ENCODE measurements at regions not wholly inside any gene's neighbourhood (a gene's known extent, or its start where the extent isn't known, plus 50 kb on each side); places are given as distances from the start of the nearest gene placed in this dataset.

DNA sequence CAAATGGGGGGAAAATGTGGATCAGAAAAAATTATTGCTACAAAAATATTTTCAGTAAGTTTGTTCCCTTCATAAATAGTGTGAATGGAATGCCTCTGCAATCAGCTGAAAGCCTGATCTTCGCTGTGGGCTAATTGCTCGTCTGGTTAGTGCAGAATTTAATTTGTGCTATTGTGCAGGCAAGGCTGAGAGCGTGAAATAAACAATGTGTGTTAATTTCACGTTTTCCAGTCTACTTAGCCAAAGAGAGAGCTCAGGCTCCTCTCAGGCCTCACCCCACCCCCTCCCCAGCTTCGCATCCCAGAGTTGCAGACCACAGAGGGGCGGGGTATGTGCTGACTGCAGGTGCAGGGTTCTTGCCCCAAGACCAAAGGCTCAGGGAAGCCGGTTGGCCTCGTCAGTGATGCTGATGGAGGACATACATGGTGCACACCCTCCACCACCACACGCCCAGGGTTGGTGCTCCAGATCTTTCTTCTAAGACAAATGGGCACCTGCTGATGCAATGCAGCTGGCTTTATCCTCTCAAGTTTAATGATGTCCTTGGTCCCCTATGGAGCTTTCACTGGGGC is 302.6 kb upstream of the SLC14A2 start:
- DNase-seq (ENCODE audit: low spot score), result no peak

DNA sequence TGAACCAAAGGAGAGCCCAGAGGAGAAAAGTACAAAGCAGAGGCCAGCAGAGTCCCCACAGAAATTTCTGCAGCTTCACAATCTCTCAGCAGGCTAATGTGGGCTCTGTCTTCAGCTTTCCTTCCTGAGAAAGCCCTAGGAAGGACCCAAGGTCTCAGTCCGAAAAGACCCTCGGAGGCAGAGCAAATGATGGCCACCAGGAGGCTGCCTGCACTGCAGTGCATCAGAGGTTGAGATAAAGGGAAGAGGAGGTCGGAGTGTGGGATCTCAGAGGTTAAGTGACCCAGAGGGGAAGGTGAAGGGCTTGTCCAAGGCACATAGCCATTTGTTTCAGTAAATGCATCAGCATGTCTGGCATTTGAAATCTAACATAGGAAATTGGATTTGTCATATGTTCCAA is 299.1 kb upstream of the SLC14A2 start:
- no peak for DNase-seq (ENCODE audit: low spot score)

DNA sequence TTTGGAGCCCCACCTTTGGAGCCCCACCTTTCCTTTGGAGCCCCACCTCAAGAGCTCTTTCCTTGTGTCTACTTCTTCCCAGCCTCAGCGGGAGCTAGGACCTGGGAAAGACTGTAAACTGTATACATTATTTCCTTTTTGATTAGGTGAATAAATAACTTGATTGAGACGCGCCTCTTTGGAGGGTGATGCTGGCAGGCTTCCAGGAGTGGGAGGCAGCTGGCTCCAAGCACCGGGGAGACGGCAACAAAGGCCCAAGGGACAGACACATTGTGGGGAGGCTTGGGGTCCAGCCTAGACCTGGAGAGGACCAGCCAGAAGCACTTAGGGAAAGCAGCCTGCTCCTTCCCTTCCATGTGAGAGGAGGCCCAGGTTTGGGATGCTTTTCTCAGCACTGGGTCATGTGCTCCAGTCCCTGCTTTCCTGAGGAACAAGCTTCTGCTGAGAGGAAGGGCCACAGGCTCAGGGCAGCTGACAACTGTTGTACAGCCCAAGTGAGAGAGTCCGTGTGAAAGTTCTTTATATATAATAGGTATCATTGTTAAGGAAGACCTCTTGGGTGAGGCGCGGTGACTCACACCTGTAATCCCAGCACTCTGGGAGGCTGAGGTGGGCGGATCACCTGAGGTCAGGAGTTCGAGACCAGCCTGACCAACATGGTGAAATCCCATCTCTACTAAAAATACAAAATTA is 297.2 kb upstream of the SLC14A2 start:
- no peak for DNase-seq (ENCODE audit: low spot score)

DNA sequence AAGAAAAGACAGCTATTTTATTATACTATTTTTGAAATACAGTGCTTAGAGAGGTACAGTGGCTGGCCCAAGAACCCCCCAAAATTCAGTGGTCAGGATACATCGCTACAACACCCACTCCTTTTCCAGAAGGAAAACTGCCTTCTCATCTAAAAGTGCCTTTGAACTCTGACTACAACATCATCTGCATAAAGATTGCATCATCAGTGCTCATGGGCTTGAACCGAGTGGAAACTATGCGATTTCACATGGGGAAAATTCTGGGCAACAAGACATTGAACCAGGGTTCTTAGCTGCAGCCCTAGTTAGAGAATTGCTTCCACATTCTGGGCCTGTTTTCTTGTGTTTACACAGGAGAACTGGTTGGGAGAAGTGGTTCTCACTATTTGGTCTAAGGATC is 294.6 kb upstream of the SLC14A2 start:
- no peak for DNase-seq (ENCODE audit: low spot score)

DNA sequence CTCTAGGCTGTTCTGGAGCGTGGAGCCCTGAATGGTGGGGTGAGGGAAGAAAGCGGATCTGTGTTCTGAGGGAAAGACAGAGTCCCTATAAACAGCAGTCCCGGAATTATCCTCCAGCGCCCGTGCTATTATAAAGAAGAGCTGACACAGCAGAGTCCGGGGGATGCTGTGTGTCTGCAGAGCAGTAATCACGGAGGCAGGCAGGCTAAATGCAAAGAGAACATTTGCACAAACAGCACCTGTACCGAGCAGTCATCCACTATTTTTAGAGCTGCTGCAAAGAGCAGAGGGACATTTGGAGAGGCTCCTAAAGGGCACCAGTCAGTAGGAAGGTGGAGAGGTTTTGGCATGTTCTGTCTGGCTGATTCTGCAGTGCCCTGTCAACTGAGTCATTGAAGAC is 293.8 kb upstream of the SLC14A2 start:
- peak; percentile 18 for DNase-seq (ENCODE audit: low spot score)

DNA sequence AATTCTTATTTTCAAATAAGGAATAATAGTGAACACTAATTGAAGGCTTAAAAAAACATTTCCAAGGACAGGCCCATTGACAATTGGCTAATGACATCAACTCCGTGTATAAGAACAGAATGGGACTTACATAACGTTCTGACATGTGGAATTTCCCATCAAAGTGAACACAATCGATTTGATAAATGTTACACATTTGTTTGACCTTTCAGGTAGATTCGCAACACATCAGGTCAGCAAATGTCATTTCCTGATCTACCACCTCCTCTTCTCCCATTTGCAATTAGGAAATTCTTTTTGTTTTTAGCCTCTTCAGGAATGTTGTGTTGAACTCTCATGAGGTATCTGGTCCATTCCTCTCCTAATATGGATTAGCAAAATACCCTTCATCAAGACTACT is 292.9 kb upstream of the SLC14A2 start:
- DNase-seq (ENCODE audit: low spot score), result no peak

DNA sequence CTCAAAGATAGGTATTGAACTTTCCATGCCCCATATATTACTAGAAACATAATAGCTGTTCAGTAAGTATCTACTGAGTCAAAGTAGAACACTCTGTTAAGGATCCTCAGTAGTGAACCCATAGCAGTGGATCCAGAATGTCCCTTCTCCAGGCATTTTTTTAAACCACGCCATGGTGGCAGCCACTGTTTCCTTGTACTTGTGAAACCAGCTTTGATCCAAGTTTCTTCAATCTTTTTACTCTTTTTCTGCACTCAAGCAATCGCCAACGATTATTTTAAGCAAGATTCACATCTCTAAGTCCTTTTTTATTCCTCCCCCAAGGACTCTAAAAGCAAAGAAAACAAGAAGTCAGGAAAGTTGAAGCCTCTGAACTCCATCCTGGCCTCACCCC is 291.2 kb upstream of the SLC14A2 start:
- DNase-seq (ENCODE audit: low spot score), result no peak

DNA sequence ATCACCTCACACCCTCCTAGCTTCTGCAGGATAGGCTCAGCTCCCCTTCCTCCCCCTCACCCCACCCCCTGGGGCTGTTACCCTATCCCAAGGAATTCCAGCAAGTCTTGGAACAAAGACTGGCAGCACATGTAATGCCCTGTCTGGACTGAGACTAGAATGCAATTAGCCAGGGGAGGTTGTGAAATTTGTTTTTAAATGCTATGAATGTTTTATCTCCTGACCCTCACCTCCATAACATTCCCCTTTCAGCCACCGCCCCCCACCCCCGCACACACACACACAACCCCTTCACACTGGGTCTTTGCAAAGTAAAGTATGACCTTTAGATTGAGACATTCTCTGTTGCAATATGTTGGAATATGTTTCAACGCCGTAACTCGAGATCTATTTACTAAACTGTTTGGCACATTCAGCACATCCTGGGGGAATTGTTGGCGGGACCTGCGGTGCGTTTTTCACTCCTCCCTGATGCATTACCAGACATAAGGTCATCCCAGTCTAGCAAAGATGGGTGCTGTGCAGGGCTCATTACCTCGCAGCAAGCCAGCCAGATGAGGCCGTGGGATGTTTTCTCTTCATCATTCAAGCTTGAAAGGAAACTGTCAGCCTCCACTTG is 290.7 kb upstream of the SLC14A2 start:
- no peak for DNase-seq (ENCODE audit: low spot score)

DNA sequence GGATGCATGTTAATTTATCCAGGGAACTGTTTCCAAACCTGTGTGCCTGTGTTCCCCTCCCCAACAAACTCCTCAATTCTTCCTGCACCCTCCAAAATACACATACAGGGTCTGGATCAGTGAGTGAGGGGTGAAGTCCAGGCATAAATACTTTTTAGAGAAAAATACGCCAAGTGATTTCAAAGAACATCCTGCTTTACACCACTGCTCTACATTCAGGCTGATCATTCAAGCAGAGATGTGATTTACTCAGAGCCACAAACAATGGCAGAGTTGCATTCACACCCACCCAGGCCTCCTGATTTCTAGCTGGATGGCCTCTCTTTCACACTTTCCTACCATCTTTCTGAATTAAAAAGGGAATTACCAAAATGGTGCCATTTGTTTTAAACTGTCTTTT is 289.5 kb upstream of the SLC14A2 start:
- DNase-seq (ENCODE audit: low spot score), result no peak

DNA sequence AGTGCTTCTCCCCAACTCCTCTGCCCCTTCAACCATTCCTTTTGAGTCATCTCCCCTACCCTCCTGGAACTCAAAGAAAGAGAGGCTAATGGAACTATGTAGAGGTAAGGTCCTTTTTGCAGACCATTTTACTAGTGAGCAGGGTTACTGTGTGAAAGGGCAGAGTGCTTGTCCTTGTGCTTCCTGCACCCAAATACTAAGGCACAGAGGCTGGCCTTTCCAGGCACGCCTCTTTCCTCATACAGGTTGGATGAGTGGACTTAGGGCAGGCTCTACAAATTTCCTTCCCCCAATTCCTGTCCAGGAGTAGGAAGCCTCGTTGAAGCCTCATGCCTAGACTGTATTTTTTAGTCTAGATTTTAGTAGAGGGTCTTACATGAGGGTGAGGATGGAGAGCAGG is 288.8 kb upstream of the SLC14A2 start:
- DNase-seq (ENCODE audit: low spot score), result no peak

DNA sequence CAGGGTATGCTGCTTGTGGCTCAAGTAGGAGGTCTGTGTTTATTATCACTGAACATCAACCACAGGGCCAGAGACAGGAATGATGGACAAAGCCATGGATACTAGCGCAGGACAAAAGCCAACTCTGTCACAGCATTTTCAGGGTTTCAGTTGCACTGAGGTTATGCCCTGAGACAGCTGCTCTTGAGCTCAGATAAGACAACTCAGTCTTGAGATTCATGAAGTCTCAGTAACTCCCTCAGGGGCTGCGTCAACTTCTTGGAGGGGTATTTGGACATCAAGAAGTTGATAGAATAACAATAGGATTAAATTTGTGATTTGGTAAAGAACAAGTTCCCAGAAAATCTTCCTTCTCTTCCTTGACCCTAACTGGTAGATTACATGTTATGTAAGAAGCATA is 287.0 kb upstream of the SLC14A2 start:
- DNase-seq (ENCODE audit: low spot score), result no peak

DNA sequence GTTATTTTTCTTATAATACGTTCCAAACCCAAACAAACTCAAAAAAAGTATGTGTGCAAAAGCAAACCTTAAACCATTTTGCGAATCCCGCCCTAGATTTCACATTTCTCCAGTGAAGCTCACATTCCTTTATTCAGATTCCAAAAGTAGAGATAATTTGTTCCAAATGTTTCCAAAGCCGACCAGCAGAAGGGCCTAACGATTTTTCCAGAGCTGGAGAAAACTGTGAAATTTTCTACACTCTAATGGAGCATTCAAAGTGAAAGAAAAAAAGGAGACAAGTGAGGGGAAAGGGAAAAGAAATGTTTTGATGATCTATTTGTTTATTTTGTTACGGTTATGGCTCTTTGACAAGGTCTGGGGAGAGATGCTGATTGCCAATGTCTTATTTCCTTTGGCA is 286.5 kb upstream of the SLC14A2 start:
- no peak for DNase-seq (ENCODE audit: low spot score)

DNA sequence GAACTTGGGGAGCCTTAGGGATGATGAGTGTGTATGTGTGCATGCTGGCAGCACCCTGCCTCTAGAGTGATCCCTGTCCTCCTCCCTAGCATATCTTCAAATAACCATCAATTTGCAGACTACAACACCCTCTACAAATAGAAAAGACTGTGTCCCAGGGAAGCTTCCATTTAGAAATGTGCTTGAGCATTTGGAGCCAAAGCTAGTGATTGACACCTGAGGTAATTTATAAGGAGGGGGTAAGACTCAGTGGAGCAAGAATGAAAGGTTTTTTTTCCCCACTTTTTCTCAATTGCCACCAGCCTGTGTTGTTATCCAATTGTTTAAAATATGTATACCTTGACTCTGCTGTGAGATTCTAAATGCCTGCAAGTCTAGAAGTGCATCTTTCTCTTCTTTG is 286.0 kb upstream of the SLC14A2 start:
- DNase-seq (ENCODE audit: low spot score), result no peak

DNA sequence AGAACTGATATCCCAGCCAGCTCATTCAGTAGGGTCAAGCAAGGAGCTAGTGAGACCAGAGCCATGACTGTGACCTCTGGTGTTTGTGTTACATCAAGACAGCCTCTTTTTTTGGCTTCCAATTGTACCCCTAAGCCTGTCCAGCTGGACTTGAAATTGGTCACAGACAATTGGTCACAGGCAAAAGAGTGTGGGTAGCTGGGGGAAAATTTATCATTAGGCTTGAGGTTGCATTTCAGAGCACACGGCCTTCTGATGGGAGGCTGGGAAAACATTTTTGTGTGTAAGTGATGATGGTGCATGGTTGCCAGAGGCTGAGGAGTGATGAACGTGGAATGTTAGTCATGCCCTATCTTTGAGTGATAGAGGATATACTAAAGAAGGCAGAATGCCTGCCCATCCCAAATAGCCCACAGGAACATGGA is 285.1 kb upstream of the SLC14A2 start:
- DNase-seq (ENCODE audit: low spot score), result no peak

DNA sequence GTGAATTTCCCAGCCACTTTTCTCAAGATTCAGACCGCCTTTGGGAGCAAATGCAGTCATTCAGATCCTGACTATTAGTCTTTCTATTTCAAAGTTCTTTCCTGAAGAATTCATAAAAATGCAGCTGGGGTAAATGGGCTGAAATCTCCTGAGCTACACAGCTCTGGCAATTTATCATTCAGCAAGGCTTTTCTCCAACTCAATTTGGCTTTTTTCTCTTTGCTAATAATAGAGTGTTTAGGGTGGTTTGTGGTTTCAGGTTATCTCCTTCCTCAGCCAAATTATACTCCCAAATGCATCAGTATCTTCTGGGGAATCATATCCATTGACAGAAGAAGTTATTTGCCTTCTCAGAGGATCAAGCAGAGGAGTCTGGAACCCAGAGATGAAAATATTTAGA is 282.4 kb upstream of the SLC14A2 start:
- no peak for DNase-seq (ENCODE audit: low spot score)

DNA sequence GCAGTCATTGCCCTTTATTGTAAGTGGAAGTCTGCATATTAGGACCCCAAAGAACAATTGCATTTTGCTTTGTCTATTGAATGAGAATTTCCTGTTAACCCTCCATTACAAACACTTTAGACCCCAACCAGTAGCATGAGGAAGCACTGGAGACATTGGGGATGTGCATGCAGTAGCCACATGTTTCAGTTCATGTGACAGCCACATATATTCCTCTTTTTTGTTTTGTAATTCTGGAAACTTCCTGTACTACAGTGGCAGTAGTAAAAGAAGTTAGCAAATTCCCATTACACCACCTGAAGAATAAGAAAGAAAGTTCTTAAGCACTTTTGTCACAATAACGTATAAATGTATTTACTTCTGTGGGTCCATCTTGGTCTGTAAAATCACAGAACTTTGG is 281.1 kb upstream of the SLC14A2 start:
- peak; percentile 45 for DNase-seq (ENCODE audit: low spot score)

DNA sequence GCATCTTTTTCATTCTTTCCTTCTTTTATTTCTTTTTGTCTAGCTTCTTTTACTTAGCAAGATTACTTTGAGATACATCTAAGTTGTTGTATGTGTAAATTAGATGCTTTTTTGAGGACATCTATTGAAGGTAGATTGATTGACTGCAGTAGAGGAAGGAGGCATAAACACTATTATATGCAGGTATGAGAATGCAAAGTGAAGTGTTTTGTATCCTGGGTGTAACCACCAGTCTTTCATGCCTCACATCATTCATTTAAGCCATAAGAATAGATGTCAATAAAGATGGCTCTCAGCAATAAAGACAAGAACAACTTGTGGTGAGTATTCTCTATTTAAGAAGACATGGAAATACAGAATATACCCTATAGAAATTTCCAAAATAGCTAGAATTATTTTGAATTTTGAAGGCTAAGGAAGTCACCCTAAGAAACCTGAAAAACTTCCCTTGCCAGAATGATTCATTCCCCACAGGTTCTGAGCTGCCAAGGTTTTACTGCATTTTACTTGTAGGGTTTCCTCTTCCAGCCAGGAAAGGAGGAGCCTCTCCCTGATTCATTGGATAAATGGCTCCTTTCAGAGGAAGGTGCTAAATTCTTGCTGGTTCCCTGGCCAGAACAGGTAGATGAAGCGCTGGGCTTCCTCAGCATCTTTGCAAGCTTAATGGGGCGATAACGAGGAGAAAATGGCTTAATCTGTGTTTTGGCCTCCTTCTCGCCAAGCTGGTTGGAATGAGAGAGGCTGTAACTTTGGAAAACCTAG is 279.8 kb upstream of the SLC14A2 start:
- no peak for DNase-seq (ENCODE audit: low spot score)

DNA sequence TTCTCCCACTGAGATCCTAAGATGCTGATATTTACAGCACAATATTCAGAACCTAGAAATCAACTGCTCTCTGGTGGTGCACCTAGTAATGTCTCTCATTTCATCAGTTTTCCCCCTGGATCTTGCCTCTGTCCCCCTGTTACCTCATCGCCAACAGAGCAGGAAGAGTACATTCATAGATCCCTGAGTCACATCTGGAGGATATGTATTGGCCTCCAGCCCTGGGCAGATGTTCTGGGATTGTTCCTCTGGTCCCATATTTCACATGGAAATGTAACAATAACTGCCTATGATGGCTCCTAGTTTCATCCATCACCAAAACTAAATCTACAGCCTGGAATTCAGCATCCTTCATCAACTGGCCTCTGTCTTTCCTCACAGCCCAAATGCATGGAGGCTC is 278.8 kb upstream of the SLC14A2 start:
- DNase-seq (ENCODE audit: low spot score), result no peak

DNA sequence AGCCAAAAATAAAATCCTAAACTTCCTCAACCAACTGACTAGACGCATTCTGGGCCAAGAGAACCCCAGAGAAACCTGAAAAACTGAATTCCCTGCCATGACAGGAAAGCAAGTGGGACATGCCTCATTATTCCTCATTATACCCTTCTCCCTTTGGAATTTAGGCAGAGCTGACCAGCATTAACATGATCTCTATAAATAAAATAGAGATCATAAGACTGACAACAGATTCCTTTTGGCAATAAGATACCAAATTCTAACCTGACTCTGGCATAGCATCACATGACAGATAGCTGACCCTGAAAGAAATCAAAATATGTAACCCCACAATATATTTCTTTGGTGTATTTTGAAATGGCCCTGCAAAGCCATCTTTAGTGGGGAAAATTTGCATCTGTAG is 277.8 kb upstream of the SLC14A2 start:
- no peak for DNase-seq (ENCODE audit: low spot score)

DNA sequence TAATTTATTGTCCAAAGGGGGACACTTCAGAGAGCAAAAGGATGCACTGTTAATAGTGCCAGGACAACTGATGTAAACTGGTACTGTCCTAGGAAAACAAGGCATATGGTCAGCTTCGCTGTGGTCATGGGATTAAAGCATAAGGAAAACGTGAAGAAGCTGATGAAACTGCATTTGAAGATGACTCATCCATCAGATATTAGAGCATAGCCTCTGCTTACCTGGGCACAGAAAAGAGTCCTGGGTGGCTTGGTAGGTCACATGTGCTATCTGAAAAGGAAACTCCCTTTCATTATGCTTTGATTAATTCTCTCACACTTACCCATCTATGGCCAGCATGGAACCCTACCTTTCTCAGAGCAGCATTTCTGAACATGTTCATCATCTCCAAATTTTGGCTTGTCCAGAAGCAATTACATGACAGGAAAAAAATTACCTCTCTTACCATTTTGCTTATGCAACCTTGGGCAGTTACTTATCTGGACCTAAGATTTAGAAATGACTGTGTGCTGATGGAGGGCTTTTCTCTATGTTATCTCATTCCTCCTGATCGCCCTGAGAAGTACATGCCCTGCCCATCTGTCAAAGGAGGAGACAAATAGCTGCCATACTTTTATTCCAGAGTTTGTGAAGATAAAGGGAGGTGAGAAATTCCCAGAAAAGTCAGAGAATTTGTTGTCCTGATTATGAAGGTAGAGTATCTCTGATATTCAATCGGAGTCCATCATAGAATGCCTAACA is 275.3 kb upstream of the SLC14A2 start:
- no peak for DNase-seq (ENCODE audit: low spot score)

DNA sequence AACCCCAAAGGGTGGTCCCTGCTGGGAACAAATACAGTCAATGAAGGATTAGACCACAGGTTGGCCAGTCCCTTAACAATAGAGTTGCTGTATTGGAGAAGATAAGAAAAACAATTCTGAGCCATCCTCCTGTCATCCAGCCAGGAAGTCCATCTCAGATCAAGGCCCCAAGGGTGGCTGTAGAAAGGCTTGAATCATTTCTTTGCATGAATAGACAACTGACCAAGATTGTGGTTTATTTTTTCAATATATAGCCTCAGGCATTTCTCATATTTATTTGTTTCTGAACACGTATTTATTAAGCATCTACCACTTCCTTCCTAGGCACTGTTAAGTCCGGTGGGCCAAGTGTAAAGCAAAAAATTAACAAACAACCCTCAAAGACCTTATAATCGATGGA is 274.4 kb upstream of the SLC14A2 start:
- DNase-seq (ENCODE audit: low spot score), result no peak

DNA sequence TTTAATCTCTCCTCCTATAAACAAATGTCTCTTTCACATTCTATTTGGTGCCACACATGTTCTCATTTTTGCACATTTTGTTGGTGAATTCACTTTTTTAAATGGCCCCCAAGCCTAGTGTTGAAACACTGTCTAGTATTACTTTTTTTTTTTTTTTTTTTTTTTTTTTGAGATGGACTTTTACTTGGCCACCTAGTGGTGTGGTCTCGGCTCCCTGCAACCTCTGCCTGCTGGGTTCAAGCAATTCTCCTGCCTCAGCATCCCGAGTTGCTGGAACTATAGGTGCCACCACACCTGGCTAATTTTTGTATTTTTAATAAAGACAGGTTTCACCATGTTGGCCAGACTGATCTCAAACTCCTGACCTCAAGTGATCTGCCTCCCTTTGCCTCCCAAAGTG is 273.8 kb upstream of the SLC14A2 start:
- DNase-seq (ENCODE audit: low spot score), result no peak

All from Ammon's horn (tissue), 1 donor.